Neutrophil (primary cell): ENCODE measurements at regions not wholly inside any gene's neighbourhood (a gene's known extent, or its start where the extent isn't known, plus 50 kb on each side); places are given as distances from the start of the nearest gene placed in this dataset.

ENCODE experiments used
- H3K27ac ChIP-seq: fragments of 200-600 bp; sonication (generic); 2 replicates; pipeline ENCODE4 v1.5.1; 2016; ENCODE audit warnings: mild to moderate bottlenecking, moderate library complexity
- H3K27me3 ChIP-seq: fragments of 200-600 bp; sonication (generic); 2 replicates; pipeline ENCODE4 v1.6.0; 2016; ENCODE audit warnings: mild to moderate bottlenecking
- H3K36me3 ChIP-seq: fragments of 200-600 bp; sonication (generic); 2 replicates; pipeline ENCODE4 v1.5.1; 2017
- H3K4me1 ChIP-seq, 2 experiments: fragments of 200-600 bp in 1 of 2; sonication (generic) in 1 of 2; 1 replicate in 1 of 2; 2 replicates in 1 of 2; pipeline versions ENCODE4 v1.5.1 to v1.6.1; 2013 to 2016; ENCODE audit warnings: low read depth in 1 of 2, low read length in 1 of 2, mild to moderate bottlenecking in 1 of 2, moderate library complexity in 1 of 2; ENCODE audit not compliant: control insufficient read depth in 1 of 2, insufficient read depth in 1 of 2
- H3K4me3 ChIP-seq, 2 experiments: fragments of 200-600 bp in 1 of 2; sonication (generic) in 1 of 2; 1 replicate in 1 of 2; 2 replicates in 1 of 2; pipeline ENCODE4 v1.5.1; 2013 to 2016; ENCODE audit warnings: low read depth in 1 of 2, low read length in 1 of 2, mild to moderate bottlenecking in 1 of 2, moderate library complexity in 1 of 2
- H3K9me3 ChIP-seq: fragments of 200-600 bp; sonication (generic); 2 replicates; pipeline ENCODE4 v1.5.1; 2016
- CTCF ChIP-seq: fragments of 200-600 bp; sonication (generic); IDR thresholded peaks from 2 replicates; pipeline ENCODE4 v1.5.1; 2016; ENCODE audit warnings: antibody characterized with exemption

DNA sequence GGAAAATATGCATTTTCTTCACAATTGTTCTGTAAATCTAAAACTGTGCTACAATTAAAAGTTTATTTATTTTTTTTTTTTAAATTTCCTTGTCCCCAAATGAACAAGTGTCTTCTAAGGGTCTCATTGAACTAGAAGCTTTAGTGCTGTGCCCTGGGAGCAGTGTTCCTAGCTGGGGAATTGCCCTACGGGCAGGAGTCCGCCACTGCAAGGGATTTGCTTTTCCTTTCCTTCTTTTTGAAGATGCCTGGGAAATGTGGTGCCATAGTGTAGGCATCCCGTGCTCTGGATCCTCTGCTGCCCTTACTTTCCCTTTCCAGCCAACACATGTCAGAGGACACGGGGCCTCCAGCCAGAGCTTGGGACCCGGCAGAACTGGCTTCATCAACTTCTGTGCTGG is 177.1 kb upstream of the CTBP2 start:
- H3K4me3 ChIP-seq: no peak overlapping the region
- no peak for TF ChIP-seq CTCF
- H3K36me3 ChIP-seq: no peaks in the 10 kb centered on the region
- H3K9me3 ChIP-seq: no peaks in the 10 kb centered on the region
- H3K27me3 ChIP-seq: no peaks in the 10 kb centered on the region
- H3K27ac ChIP-seq: no peak overlapping the region
- H3K4me1 ChIP-seq: no peaks in the 10 kb centered on the region

DNA sequence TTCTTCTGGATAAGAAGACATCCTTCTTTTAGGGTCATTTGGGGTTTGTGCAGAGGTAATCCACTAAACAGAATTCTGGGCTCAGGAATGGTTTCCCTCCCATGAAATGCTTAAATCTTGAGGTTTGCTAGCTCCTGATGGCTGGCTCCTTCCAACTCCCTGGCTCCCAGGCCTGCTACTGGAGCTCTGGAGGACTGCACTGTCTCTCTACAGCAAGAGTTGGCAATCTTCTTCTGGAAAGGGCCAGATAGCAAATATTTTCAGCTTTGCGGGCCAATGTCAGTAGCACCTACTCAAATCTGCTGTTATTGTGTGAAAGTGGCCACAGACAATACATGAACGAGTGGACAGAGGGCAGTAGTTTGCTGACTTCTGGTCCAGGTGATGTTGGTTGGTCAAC is 174.2 kb upstream of the CTBP2 start:
- H3K27ac ChIP-seq: no peak overlapping the region
- H3K9me3 ChIP-seq: no peaks in the 10 kb centered on the region
- no peak for TF ChIP-seq CTCF
- no peak overlapping the region for H3K4me3 ChIP-seq
- H3K4me1 ChIP-seq: no peaks in the 10 kb centered on the region
- H3K36me3 ChIP-seq: no peaks in the 10 kb centered on the region
- H3K27me3 ChIP-seq: no peaks in the 10 kb centered on the region

DNA sequence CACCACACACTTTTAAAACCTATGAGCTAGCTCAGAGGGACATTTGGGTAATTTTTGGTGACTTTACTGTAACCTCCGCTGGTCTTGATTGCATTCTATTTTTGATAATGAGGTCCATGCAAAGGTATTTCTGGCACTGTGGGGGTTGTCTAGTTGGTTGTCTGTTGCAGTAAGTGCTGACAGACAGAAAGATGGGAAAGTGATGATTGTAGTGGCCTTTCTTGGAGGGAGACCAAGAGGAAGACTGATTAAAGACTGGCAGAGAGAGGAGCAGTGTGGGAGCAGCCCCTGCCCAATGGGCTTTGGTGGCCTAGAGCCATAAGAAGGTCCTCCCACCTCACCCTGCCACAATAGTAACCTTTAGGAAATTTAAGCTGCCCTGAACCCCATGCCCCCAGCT is 173.4 kb upstream of the CTBP2 start:
- Histone ChIP-seq H3K9me3 (no peaks in the 10 kb centered on the region), H3K4me3 (no peak overlapping the region), H3K36me3 (no peaks in the 10 kb centered on the region), H3K4me1 (no peaks in the 10 kb centered on the region), H3K27me3 (no peaks in the 10 kb centered on the region), H3K27ac (no peak overlapping the region)
- TF ChIP-seq CTCF: no peak

GRCh38 chr10:125333209-125333591 is 172.8 kb upstream of the CTBP2 start:
- H3K27ac ChIP-seq: no peak overlapping the region
- H3K4me1 ChIP-seq: no peaks in the 10 kb centered on the region
- H3K27me3 ChIP-seq: no peaks in the 10 kb centered on the region

DNA sequence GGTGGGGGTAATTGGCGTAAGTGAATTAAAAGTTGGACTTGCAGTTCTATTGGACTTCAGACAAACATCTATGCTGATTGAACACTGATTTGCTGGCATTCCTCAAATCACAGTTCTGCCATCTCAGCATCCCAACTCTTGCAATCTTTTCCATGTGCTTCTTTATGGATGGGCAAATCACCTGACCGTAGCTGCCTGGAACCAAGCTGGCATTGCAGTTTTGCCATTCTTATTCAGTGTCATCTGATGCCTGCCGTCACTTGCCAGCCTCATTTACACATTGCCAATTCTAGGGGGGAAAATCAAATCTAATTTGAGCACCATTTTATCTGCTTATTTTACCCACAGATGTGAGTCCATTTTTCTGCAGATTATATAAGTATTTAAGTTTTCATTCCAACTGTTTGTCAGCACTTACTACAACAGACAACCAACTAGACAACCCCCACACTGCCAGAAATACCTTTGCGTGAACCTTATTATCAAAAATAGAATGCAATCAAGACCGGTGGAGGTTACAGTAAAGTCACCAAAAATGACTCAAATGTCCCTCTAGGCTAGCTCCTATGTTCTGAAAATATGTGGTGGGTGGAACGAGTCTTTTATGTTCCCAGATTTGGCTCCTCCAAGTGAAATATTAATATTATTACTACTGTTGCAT is 172.3 kb upstream of the CTBP2 start:
- Histone ChIP-seq H3K27me3 (no peaks in the 10 kb centered on the region), H3K4me1 (no peaks in the 10 kb centered on the region), H3K4me3 (no peak overlapping the region), H3K27ac (no peak overlapping the region), H3K9me3 (no peaks in the 10 kb centered on the region), H3K36me3 (no peaks in the 10 kb centered on the region)
- no peak for TF ChIP-seq CTCF

More at GRCh38 chr10:125333209-125333591, 172.8 kb upstream of the CTBP2 start:
- TF ChIP-seq CTCF: no peak
- Histone ChIP-seq H3K4me3 (no peak overlapping the region), H3K36me3 (no peaks in the 10 kb centered on the region), H3K9me3 (no peaks in the 10 kb centered on the region)

DNA sequence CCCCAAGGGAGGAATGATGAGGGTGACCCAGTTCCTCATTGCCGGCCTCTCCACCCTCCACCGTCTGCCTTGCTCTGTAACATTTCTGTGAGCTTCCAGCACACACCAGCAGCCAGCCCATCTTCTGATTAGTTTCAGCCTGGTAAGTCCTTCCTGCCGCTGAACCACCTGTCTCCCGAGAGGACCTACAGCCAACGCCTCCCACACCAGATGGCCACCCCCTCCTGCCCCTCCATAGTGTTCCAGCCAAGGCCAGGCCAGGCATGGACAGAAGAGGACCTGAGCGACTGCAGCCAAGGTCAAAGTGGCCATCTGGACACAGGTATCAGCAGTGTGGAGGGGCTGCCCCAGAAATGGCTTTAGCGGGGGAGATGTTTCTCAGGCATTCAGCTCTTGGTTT is 170.7 kb upstream of the CTBP2 start:
- Histone ChIP-seq H3K27me3 (no peaks in the 10 kb centered on the region), H3K36me3 (no peaks in the 10 kb centered on the region), H3K9me3 (no peaks in the 10 kb centered on the region), H3K4me1 (no peaks in the 10 kb centered on the region), H3K4me3 (no peak overlapping the region), H3K27ac (no peak overlapping the region)
- no peak for TF ChIP-seq CTCF
